ENCODE measurements at regions not wholly inside any gene's neighbourhood (a gene's known extent, or its start where the extent isn't known, plus 50 kb on each side); places are given as distances from the start of the nearest gene placed in this dataset.

DNA sequence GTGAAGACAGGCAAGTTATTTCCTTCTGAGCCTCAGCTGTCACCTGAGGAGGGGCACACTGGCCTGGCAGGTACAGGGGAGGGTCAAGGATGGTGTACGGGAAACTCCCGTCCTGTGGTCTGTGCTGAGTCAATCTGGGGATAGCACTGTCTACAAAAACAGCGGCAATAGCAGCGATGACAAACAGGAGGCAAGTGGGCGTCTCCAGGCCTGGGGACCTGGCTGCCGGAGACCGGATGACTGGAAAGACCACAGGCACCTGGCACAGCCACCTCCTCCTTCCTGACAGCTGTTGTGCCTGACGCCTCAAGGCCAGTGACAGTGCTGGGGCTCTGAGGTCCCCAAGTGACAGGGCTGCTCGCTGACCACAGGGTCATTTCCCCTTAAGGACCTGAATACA is 202.1 kb upstream of the HS6ST1 start:
- in situ Hi-C loops (cut with HindIII; ENCODE audit: low sequenced_read_pairs): no loop called here
- H3K4me3 ChIP-seq (ENCODE audit: low read depth, low read length): no peak overlapping the region
- no peak for DNase-seq (ENCODE audit: low read depth, low spot score)
- TF ChIP-seq, protein P1, sequence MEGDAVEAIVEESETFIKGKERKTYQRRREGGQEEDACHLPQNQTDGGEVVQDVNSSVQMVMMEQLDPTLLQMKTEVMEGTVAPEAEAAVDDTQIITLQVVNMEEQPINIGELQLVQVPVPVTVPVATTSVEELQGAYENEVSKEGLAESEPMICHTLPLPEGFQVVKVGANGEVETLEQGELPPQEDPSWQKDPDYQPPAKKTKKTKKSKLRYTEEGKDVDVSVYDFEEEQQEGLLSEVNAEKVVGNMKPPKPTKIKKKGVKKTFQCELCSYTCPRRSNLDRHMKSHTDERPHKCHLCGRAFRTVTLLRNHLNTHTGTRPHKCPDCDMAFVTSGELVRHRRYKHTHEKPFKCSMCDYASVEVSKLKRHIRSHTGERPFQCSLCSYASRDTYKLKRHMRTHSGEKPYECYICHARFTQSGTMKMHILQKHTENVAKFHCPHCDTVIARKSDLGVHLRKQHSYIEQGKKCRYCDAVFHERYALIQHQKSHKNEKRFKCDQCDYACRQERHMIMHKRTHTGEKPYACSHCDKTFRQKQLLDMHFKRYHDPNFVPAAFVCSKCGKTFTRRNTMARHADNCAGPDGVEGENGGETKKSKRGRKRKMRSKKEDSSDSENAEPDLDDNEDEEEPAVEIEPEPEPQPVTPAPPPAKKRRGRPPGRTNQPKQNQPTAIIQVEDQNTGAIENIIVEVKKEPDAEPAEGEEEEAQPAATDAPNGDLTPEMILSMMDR (IDR thresholded peaks at IDR 0.05; ENCODE audit: low read depth, low read length): no peak

DNA sequence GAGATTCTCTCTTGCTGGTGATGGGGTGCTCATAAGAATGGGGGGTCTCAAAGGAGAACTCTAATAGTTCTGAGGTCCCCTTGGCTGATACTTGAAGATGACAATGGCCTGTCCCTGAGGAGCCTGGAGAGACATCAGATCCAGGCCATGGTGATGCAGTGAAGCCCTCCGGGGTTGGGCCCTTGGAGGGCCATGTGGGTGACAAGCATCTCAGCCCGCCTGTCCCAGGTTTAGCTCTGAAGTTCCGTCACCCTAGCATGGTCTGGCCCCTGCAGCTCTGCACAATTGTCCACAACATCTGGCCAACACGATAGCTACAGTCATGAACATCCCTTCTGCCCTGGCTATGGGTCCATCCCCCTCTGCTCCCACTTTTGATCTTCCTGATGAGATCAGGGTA is 202.8 kb upstream of the HS6ST1 start:
- no peak overlapping the region for H3K4me3 ChIP-seq (ENCODE audit: low read depth, low read length)
- in situ Hi-C loops (cut with HindIII; ENCODE audit: low sequenced_read_pairs): no loop called here
- TF ChIP-seq, protein P1 (IDR thresholded peaks at IDR 0.05; ENCODE audit: low read depth, low read length): no peak
- DNase-seq (ENCODE audit: low read depth, low spot score): no peak

DNA sequence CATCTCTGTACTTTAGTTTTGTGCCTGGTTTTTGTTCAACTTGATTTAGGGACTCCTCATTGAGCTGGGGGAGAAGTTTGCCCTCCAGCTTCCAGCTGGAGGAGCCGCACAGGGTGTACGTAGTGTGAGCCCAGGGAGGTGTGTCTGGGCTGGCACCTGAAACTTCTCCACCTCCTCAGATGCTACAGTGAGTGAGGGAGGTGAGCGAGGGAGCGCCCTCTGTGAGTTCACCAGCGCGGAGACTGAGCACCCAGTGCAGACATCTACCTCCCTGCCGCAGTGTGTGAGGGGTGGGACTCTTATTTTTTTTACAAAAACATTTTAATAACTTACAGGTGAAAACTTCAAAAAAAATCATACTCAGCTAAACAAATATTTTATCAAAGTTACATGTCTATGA is 204.2 kb upstream of the HS6ST1 start:
- no peak for DNase-seq (ENCODE audit: low read depth, low spot score)
- H3K4me3 ChIP-seq (ENCODE audit: low read depth, low read length): no peak overlapping the region
- TF ChIP-seq, protein P1 (IDR thresholded peaks at IDR 0.05; ENCODE audit: low read depth, low read length): no peak
- in situ Hi-C loops (cut with HindIII; ENCODE audit: low sequenced_read_pairs): no loop called here

DNA sequence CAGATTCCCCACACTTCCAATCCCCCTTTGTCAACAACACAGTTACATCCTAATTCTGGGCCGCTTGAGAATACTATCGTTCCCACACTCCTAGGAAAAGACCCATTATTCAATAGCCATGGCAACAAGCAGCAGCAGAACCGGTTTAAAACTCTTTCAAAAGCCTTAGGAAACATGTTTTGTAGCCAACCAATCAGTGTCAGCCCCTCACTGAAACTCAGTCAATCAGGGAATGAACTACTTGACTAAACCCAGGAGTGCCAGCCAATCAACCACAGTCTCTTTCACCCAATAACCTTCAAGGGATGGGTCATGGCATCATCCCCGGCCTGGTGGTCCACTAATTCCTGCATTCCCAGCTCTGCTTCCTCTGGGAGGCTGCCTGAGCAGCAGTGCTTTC is 204.8 kb upstream of the HS6ST1 start:
- in situ Hi-C loops (cut with HindIII; ENCODE audit: low sequenced_read_pairs): no loop called here
- TF ChIP-seq, protein P1 (IDR thresholded peaks at IDR 0.05; ENCODE audit: low read depth, low read length): no peak
- no peak overlapping the region for H3K4me3 ChIP-seq (ENCODE audit: low read depth, low read length)
- no peak for DNase-seq (ENCODE audit: low read depth, low spot score)

DNA sequence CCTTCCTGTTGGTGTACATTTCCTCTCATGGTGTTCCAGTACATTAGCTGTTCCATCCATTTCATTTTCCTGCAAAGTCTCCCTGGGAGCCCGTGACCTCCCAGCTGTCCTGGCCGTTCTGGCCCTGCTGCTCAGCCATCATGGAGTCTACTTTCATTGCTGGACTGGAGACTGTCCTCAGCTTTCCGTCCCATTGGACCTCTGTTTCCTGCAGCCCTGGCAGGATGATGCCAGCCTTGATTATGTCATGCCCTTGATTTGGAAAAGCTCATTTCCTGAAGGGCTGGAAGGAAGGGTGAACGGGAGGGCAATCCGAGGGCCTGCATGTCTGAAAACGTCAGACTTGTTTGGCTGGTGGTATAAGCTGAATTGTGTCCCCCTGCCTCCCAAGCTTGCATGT is 205.5 kb upstream of the HS6ST1 start:
- H3K4me3 ChIP-seq (ENCODE audit: low read depth, low read length): no peak overlapping the region
- in situ Hi-C loops (cut with HindIII; ENCODE audit: low sequenced_read_pairs): no loop called here
- DNase-seq (ENCODE audit: low read depth, low spot score): no peak

DNA sequence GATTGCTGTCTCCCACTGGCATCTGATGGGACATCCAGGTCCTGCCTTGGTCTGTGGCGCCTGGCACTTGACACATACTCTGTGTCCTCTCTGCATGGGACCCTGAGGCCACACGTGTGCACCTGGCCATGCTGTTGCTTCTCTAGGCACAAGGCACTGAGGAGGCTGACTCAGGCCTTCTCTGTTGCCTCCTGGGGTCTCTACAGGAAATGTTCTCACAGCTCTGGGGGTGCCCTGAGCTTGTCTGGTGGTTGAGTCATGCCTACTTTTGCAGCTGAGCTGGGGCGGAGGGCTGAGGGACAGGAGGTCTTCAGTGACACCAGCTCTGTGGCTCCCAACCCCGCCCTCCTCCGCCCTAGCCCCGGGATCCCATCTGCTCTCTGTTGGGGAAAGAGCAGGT is 207.0 kb upstream of the HS6ST1 start:
- in situ Hi-C loops (cut with HindIII; ENCODE audit: low sequenced_read_pairs): no loop called here
- H3K4me3 ChIP-seq (ENCODE audit: low read depth, low read length): no peak overlapping the region
- TF ChIP-seq, protein P1 (IDR thresholded peaks at IDR 0.05; ENCODE audit: low read depth, low read length): no peak
- DNase-seq (ENCODE audit: low read depth, low spot score): peak; percentile 74

More for the DNA sequence above, 205.5 kb upstream of the HS6ST1 start:
- TF ChIP-seq, protein P1 (IDR thresholded peaks at IDR 0.05; ENCODE audit: low read depth, low read length): no peak

DNA sequence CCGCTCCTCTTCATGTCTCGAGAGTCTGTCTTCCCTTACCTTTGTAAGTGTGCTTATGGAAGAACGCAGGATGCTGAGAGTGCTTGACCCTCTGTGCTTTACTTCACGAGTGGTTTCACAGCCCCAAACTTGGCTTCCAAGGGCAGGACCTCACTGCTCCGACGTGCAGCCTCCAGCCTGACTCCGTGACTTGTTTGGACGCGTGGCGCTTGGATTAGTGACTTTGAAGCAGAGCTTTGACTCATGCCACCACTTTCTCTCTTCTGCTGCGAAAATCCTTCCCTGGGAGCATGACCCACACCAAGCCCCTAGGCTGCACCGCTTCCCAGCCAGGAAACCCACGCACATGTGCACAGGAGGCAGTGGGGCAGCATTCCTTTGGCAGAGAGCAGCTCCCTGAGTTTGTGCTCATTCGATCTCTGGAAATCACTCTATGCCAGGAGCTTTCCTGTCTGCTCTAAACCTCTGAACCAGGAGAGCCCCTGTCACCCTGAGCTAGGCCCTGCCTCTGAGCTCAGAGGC is 207.8 kb upstream of the HS6ST1 start:
- TF ChIP-seq, protein P1 (IDR thresholded peaks at IDR 0.05; ENCODE audit: low read depth, low read length): no peak
- DNase-seq (ENCODE audit: low read depth, low spot score): no peak
- H3K4me3 ChIP-seq (ENCODE audit: low read depth, low read length): no peak overlapping the region
- in situ Hi-C loops (cut with HindIII; ENCODE audit: low sequenced_read_pairs): no loop called here
